DLD1 (cell line): ENCODE measurements at regions not wholly inside any gene's neighbourhood (a gene's known extent, or its start where the extent isn't known, plus 50 kb on each side); places are given as distances from the start of the nearest gene placed in this dataset.
"Not testable (repeated sequence)": the region's sequence is repeated elsewhere in the genome, so short reads cannot be mapped to it uniquely, and the experiment has no call there.

Experiments used
- in situ Hi-C: cut with HindIII; loops from 2 replicates; pipeline ENCODE4 v1.10.0; 2017; ENCODE audit warnings: low sequenced_read_pairs

DNA sequence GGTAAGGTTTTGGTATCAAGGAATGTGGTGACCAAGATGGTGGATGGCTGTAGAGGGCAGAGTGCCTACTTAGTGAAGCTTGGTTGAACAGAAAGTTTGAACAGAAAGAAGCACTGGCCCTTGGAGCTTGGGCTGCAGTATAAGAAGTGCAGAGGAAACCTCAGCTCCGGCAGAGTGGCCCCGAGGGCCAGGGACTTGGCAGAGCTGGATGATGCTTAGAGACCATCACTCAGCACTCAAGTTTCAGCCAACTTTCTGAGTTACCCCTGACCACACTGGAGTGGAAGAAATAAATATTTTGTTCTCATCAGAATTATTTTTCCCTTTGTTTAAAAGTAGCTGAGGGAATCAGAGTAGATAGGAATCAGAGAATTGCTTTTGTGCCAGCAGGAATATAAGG lies 336.7 kb downstream of the C7orf25 start:
- in situ Hi-C loops, result no loop called here

DNA sequence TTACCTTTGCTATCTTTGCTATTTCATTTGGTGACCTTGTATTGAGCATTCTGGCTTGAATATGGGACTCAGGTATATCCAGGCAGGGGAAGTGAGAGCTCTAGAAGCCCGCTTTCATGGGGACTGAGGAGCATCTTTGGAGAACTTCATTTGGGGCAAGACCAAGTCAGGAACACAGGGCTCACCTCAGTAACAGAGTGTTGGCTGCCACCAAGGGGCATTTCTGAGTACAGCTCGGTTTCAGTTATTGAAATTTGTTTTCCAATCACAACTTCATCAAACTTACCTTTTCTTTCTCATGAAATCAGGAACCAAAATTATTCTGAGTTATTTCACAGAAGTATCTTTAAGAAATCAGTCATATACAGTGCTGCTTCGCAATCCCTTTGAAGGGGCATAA lies 337.2 kb downstream of the C7orf25 start:
- in situ Hi-C loops, result no loop called here

- in situ Hi-C loops, result no loop called here
These were observed 337.1 kb upstream of the GLI3 start for GRCh38 chr7:42573881-42574672.

- in situ Hi-C loops, result no loop called here
These were observed 335.6 kb upstream of the GLI3 start for GRCh38 chr7:42572561-42572960.

GRCh38 chr7:42572056-42572455 lies 335.0 kb upstream of the GLI3 start:
- in situ Hi-C loops, result no loop called here

GRCh38 chr7:42570944-42571343 lies 333.9 kb upstream of the GLI3 start:
- in situ Hi-C loops, result no loop called here

GRCh38 chr7:42567051-42567450 lies 330.0 kb upstream of the GLI3 start:
- in situ Hi-C loops, result no loop called here

DNA sequence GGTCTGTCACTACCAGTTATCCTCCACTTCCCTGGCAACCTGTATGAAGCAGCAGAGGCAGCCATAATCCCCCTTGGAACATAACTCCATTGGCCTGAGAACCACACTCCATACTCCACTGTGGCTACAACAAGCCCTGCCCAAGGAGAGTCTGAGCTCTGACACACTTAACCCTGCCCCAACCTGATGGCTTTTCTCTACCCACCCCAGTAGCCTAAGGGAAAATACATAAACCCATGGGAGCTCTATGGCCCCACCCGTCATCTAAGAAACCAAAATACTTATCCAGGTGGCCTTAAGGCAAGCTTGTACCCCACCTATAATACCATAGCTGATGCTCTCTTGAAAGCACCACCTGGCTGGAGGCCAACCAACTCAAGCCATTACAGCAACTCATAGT lies 324.8 kb upstream of the GLI3 start:
- in situ Hi-C loops, result no loop called here

DNA sequence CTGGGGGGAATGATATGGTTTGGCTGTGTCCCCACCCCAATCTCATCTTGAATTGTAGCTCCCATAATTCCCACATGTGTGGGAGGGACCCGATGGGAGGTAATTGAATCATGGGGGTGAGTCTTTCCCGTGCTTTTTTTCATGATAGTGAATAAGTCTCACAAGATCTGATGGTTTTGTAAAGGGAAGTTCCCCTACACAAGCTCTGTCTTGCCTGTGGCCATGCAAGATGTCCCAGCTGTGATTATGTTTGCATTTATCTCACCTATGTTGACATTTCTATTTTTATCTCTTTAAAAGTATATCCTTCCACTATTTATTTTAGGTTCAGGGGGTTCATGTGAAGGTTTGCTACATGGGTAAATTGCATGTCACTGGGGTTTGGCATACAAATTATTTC lies 323.9 kb upstream of the GLI3 start:
- in situ Hi-C loops, result no loop called here

DNA sequence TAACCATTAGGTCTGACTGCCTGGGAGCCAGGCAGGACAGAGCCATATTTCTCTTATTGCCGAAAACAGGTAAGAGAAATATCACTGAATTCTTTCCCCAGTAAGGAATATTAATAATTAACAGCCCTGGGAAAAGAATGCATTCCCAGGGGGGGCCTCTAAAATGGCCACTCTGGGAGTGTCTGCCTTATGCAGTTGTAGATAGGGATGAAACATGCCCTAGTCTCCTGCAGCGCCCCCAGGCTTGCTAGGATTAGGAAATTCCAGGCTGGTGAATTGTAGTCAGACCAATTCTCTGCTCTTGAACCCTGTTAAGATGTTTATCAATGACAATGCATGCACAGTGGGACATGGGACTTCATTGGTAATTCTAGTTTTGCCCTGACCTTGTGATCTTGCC lies 317.9 kb upstream of the GLI3 start:
- in situ Hi-C loops, result not testable (repeated sequence)

DNA sequence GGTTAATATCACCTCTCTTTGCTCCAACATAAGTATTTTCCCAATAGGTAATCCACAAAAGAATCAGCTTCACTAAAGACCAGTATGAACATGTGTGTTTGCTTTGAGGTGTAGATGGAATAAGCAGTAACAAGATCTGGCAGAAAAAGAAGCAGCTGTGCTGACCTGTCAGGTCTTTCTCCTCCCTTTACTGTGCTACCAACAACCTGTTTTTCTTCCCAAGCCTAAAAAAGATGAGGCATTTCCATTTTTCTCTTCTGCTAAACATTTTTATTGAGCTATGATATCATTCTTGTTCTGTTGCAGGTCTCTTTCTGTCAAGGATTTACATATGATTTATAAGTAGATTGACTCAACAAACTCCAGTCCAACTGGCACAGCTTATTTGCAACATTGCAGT lies 315.2 kb upstream of the GLI3 start:
- in situ Hi-C loops, result no loop called here

GRCh38 chr7:42550706-42551470 lies 313.9 kb upstream of the GLI3 start:
- in situ Hi-C loops, result no loop called here

GRCh38 chr7:42549866-42550485 lies 313.0 kb upstream of the GLI3 start:
- in situ Hi-C loops, result no loop called here

- in situ Hi-C loops, result no loop called here
These were observed 312.0 kb upstream of the GLI3 start for GRCh38 chr7:42548816-42549611.

GRCh38 chr7:42545049-42545724 lies 308.2 kb upstream of the GLI3 start:
- in situ Hi-C loops, result no loop called here

GRCh38 chr7:42543953-42544352 lies 306.9 kb upstream of the GLI3 start:
- in situ Hi-C loops, result no loop called here

GRCh38 chr7:42542446-42542845 lies 305.4 kb upstream of the GLI3 start:
- in situ Hi-C loops, result not testable (repeated sequence)

DNA sequence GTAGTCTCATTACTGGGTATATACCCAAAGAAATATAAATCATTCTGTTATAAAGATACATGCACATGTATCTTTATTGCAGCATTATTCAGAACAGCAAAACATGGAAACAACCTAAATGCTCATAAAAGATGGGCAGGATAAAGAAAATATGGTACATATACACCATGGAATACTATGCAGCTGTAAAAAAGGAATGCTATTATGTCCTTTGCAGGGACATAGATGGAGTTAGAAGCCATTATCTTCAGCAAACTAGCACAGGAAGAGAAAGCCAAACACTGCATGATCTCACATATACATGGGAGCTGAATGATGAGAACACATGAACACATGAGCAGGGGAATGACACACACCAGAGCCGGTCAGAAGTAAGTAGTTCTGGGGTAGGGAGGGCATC lies 297.4 kb upstream of the GLI3 start:
- in situ Hi-C loops, result no loop called here

GRCh38 chr7:42527004-42527403 lies 290.0 kb upstream of the GLI3 start:
- in situ Hi-C loops, result no loop called here

DNA sequence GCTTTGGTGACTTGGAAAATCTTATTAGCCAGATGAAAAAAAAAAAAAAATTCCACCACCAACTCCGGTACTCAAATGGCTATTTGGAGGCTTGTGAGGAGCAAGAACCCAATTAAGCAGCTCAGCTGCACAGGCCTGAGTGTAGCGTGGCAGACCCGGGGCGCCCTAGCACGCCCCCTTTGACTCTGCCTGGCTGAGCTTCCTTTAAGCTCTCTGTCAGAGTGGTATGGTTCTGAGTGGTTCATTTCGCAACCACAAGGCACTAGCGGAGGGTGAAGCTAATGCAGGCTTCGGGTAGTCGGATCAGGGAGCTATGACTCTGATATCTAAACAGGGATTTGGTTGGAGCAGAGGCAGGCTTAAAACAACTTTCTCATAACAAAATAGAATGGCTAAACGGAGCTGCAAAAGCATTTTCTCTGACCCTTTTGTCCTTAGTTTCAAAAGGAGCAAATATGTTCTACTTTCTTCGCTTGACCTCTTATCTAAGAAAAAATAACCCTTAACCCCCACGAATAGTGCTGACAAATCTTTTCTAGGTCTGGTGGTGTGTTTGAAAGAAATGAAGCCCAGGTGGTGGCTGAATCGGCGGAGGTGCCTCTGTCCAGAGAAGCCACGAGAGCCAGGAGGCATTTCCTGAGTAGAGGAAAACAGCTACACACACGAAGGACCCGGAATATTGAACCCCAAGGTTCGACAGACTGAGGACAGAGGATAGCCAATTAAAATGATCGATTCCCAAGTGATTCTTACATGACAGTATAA lies 285.4 kb upstream of the GLI3 start:
- in situ Hi-C loops, result no loop called here
